ENCODE measurements at regions not wholly inside any gene's neighbourhood (a gene's known extent, or its start where the extent isn't known, plus 50 kb on each side); places are given as distances from the start of the nearest gene placed in this dataset.

- no peak for DNase-seq (ENCODE audit: extremely low read depth, low read depth)
Observed at GRCh38 chr14:53529519-53529918, 376.4 kb upstream of the DDHD1 start.

GRCh38 chr14:53528185-53528671, 375.1 kb upstream of the DDHD1 start:
- DNase-seq (ENCODE audit: extremely low read depth, low read depth): no peak

- DNase-seq (ENCODE audit: extremely low read depth, low read depth): no peak
Observed at GRCh38 chr14:53526200-53526599, 373.1 kb upstream of the DDHD1 start.

- DNase-seq (ENCODE audit: extremely low read depth, low read depth): no peak
Observed at GRCh38 chr14:53525608-53526007, 372.5 kb upstream of the DDHD1 start.

GRCh38 chr14:53524391-53524790, 371.3 kb upstream of the DDHD1 start:
- DNase-seq (ENCODE audit: extremely low read depth, low read depth): no peak

GRCh38 chr14:53523226-53523625, 370.1 kb upstream of the DDHD1 start:
- no peak for DNase-seq (ENCODE audit: extremely low read depth, low read depth)

- DNase-seq (ENCODE audit: extremely low read depth, low read depth): no peak
Observed at GRCh38 chr14:53520078-53520928, 367.2 kb upstream of the DDHD1 start.

GRCh38 chr14:53519137-53519536, 366.0 kb upstream of the DDHD1 start:
- DNase-seq (ENCODE audit: extremely low read depth, low read depth): no peak

- DNase-seq (ENCODE audit: extremely low read depth, low read depth): no peak
Observed at GRCh38 chr14:53517270-53517960, 364.3 kb upstream of the DDHD1 start.

- DNase-seq (ENCODE audit: extremely low read depth, low read depth): no peak
Observed at GRCh38 chr14:53516261-53516774, 363.2 kb upstream of the DDHD1 start.

GRCh38 chr14:53515276-53515675, 362.2 kb upstream of the DDHD1 start:
- no peak for DNase-seq (ENCODE audit: extremely low read depth, low read depth)

GRCh38 chr14:53514197-53514596, 361.1 kb upstream of the DDHD1 start:
- no peak for DNase-seq (ENCODE audit: extremely low read depth, low read depth)

- no peak for DNase-seq (ENCODE audit: extremely low read depth, low read depth)
Observed at GRCh38 chr14:53510281-53510912, 357.3 kb upstream of the DDHD1 start.

- DNase-seq (ENCODE audit: extremely low read depth, low read depth): no peak
Observed at GRCh38 chr14:53509276-53510244, 356.4 kb upstream of the DDHD1 start.

GRCh38 chr14:53501361-53502211, 348.5 kb upstream of the DDHD1 start:
- no peak for DNase-seq (ENCODE audit: extremely low read depth, low read depth)

- DNase-seq (ENCODE audit: extremely low read depth, low read depth): no peak
Observed at GRCh38 chr14:53500191-53500590, 347.1 kb upstream of the DDHD1 start.

- no peak for DNase-seq (ENCODE audit: extremely low read depth, low read depth)
Observed at GRCh38 chr14:53496668-53497067, 343.5 kb upstream of the DDHD1 start.

- DNase-seq (ENCODE audit: extremely low read depth, low read depth): no peak
Observed at GRCh38 chr14:53495846-53496343, 342.8 kb upstream of the DDHD1 start.

- no peak for DNase-seq (ENCODE audit: extremely low read depth, low read depth)
Observed at GRCh38 chr14:53494587-53494986, 341.5 kb upstream of the DDHD1 start.
